ENCODE measurements at regions not wholly inside any gene's neighbourhood (a gene's known extent, or its start where the extent isn't known, plus 50 kb on each side); places are given as distances from the start of the nearest gene placed in this dataset.
"Not testable (repeated sequence)": the region's sequence is repeated elsewhere in the genome, so short reads cannot be mapped to it uniquely, and the experiment has no call there.

DNA sequence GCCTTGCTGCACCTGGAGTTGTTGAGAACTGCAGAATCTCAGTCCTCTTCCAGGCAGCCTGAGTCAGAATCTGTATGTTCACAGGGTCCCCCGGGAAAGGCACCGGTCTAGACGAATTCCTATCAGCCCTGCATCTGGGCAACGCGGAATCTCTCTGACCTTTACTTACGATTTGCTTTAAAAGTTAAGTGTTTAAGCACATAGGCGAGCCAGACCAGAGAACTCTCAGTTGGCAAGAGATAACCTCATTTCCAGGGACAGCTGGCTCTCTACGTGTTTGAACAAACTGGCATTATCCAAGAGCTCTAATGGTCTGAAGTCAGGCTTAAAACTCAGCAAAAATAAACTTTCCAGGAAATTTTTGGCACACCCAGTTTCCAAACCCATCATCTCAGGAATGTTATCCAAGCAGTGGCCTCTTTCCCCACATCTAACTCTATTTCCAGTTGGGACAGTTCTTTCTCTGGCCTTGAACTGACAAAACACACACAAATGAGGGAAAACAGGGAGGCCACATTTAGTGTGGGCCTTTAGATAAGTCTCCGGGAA is 53.4 kb downstream of the HES1 start:
- no peak for DNase-seq

DNA sequence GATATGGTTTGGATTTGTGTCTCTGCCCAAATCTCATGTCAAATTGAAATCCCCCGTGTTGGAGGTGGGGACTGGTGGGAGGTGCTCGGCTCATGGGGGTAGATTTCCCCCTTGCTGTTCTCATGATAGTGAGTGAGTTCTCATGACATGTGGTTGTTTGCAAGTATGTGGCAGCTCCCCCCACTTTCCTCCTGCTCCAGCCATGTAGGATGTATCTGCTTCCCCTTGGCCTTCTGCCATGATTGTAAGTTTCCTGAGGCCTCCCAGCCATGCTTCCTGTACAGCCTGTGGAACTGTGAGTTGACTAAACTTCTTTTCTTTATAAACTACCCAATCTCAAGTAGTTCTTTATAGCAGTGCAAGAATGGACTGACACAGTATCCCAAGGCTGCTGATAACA is 55.9 kb downstream of the HES1 start:
- DNase-seq: not testable (repeated sequence)

DNA sequence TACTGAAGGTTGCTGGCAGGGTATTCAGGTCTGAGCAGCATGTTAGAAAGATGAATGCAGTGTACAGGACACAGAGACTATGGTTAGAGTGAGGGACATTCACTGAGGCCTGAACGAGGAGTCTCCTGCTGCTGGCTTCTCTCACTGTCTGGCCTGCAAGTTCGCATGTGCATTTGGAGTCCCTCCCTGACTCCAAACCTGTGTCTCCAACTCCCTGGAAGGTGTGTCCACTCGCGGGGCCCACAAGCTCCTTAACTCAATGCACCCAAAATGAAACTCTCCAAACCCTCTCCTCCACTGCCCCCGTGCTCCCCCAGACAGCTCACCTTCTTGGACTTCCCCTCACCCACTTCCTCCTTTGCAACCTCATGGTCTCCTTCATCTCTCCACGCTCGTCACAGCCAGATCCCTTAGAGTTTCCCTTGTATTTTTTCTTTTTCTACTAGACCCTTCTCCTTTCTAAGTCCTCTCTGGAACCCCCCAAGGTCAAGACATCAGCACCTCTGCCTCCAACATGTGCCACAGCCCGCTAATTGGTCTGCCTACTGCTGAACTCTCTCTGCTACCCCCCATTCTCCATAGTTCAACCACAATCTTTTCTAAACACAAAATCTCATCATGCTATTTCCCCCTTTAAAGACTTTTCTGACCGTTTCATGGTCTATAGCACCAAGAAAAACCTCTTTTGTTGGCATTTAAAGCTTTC is 58.3 kb downstream of the HES1 start:
- no peak for DNase-seq

DNA sequence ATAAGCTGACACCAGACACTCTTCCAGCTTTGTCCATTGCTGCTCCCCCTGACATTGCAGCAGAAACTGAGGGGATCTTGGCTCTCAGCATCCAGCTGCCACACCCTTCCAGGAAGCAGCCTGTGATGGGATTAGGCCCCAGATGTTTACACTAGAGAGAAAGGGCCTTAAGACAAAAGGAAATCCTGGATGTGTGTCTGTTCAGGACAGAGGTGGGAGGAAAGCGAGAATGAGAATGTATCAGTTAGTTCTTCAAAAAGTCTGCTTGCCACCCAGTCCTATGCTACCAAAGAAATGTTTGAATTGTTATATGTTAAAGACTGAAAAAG is 58.8 kb downstream of the HES1 start:
- DNase-seq: no peak

DNA sequence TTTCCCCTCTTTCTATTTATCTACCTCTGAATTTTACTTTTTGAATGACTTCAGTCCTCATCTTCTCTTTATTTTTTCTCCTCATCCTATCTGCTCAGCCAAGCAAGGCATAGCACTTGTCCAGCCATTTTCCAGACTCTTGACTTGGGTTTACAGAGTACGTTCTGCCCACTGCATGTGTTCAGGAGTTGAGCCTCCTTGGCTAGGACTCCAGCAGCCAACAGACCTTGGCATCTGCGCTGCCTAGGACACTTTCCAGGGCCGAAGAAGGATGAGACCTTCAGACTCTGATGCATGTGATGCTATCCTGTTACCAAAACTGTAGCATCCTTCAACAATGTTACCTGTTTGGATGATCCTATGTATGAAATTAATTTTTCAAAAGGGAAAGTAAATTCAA is 59.7 kb downstream of the HES1 start:
- DNase-seq: no peak

DNA sequence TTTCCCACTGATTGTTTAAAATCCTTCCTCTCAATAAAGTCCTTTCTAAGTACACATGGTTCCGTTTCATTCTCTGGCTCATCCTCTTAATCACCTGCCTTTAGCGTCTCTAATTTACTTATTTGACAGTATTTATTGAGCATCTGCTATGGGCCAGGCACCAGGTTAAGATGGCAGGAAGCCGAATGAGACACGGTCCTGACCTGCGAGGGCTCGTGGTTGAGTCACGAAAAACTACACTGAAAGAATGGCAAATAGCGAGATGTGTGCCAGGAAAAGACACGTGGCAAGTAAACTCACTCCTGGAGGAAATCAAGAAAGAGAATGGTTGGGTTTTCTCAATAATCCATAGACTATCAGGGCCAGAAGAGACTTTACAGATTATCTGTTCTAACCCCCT is 60.9 kb downstream of the HES1 start:
- DNase-seq: no peak

DNA sequence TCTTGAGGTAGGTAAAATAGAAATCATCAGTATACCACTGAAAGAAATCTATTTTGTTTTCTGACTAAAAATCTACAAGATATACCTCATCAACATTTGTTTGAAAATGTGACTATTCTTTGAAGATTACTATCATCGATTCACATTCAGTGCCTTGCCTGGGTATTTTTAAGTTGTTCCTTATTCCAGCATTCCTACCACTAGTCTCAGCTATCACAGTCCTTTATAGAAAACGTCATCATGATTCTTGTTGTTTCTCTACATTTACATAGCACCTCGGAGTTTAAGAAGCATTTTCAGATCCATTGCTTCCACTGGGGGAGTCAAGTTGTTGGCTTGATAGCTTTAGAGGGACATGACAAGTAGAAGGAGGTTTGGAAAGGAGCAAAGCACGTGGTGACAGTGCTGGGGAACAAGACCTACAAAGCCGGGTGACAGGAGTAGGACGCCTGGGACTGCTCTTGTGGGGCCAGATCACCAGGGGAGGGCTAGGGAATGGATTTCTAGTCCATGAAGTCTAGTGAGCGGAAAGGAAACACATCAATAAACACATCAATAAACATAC is 61.5 kb downstream of the HES1 start:
- DNase-seq: no peak

DNA sequence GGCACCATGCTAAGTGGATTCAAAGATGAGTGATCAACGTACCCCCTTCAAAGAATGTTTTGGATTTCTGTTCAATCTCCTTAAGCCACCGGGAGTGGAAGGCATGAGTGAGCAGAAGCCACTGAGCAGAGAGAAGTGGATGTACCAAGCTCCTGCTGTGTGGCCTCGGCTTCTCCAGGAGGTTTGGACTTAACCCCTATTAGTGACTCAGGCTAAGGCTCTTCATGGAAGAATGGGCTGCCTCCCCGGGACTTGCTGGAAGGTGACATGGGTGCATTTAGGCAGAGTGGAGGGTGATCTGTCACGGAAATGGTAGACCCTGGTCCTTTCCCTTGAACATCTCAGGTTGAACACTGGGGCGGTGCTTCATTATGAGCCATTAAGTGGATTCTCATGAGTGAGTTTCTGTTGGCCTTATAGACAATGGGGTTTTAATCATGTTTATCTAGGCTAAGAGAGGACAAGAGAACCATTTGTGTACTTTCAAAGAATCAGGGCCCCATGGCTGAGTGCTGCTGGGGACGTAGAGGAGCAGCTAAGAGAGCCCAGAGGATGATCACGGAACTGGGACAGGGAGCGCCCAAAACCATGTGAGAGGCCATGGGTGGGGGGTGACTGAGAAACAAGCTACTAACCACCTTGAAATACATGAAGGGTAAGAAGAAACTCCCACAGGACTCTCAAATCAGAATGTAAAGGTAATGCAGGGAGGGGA is 62.2 kb downstream of the HES1 start:
- peak; percentile 48 for DNase-seq

DNA sequence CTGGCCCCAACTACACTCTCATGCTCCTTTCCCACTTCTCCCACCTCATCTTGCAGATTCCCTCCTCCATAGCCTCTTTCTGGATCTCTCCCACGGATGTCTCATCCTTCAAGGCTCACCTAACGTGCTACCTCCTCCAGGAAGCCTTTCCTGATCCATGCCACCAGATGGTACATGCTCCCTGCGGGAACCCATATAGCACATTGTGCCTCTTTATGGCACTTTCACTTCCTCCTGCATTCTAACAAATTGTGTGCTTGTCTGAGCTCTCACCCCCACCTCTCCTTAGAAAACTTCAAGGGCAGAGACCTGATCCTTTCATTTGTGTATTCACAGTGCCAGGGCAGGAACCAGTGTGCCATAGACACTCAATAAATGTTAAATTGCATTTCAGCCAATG is 63.0 kb downstream of the HES1 start:
- no peak for DNase-seq

DNA sequence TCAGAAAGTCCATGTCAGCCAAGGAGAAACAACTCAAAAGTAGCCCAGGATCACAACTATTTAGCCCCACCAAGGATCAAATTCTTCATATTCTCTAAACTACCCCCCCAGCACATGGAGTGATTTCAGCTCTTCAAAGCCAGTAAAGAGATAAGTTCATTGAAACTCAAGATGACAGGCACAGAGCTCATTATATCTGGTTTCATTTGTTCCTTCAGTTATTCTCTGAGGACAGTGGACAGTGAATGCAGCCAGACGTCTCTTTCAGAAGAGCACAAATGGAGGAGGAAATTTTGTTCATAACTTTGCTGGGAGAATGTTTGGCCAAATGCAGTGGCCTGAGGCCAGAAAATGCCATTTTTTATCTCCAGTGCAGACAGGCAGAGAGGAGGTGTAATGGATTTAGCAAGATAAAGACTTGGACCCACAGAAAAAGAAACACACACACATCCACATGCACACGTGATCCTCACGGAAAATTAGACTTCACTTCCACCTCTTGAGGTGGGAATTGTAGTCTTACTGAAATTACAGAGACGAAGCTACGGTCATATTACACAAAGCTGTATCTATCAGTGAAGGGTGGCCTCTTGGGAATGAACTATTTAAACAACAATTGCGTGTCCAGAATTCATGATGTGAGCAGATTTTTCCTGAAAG is 64.6 kb downstream of the HES1 start:
- no peak for DNase-seq

DNA sequence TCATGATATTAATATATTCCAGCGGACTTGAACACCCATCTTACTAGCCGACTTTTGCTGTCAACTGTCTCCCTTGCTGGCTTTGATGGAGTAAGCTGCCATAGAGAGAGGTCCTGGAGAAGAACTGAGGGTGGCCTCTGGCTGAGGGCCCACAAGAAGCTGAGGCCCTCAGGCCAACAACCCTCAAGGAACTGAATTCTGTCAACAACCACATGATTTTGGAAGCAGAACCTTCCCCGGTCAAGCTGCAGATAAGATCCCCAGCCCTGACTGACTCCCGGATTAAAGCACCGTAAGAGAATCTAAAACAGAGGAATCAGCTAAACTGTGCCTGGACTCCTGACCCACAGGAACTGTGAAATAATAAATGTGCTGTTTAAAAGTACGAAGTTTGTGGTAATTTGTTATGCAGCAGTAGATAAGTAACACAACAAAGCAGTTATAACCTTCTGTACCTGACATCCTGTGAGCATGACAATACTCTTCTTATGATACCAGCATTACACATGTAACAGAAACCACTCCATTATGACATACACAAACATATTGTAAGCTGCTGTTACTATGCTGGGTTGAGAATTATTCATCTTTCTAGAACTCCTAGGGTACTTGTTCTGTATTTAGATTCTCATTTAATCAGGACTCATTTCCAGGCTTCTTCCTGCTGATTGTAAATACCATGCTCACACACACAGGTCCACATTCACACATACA is 66.2 kb downstream of the HES1 start:
- no peak for DNase-seq

DNA sequence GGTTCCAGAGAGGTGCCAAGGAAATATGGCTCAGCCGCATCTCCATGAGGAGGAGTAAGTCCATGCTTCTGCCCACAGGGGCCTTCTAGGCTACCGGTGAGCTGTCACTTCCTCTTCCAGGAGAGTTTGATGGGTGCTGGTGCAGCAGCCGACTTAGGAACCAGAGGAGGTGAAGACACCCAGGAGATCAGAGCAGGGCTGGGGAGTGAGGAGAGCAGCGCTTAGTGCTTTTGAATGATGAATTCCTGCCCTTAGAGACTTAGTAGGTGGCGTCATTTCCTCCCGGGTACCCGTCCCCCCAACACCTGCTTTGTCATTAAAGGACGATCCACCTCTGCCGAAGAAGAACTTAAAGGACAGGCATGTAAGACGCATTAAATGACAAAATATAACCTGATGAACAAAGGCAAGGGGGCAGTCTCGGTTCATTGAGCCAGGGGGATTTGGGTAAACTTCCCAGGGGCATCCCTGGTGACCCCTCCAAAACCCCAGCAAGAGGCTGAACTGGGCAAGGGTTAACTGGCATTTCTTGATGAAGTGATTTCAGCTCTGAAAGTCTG is 67.6 kb downstream of the HES1 start:
- no peak for DNase-seq

DNA sequence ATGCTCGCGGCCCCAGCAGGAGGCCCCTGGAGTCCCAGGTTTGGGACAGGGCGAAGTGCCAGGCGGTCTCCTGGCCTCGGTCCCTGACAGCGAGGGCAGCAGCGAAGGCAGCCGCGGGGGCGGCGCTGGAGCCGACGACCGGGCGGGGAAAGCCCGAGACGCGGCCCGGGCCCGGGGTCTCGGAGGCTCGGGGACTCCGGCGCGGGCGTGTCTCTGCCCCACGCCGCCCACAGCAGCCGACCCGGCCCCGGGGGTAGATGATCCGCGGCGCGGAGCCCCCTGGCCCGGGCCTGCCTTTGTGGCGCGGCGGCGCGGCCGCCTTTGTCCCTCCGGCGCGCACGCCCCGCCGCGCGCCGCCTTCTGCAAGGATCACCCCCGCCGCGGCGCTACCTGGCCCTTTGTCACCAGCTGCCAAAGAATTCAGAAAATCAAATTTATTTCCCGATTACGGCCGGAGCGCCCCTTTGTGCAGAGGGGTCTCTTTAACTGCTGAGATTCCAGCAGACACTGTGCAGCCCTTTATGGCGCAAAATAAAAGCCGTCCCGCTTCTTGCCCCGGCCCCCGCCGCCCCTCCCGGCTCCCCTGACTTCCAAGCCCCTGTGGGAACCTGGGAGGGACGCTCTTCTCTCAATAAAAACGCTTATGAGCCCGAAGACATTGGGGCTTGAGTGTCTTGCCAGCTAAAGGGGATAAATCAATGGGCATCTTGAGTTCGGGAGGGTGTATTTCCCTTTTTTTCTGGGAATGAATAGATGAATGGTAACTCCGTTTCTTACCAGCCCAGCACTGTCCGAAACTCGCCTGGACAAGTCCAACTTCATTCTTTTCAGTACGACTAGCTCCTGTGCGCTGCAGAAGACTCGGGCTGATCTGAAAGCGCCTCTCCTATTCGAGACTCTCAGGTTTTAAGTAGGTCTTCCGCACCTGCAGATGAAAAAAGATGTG is 68.4 kb downstream of the HES1 start:
- DNase-seq: no peak

DNA sequence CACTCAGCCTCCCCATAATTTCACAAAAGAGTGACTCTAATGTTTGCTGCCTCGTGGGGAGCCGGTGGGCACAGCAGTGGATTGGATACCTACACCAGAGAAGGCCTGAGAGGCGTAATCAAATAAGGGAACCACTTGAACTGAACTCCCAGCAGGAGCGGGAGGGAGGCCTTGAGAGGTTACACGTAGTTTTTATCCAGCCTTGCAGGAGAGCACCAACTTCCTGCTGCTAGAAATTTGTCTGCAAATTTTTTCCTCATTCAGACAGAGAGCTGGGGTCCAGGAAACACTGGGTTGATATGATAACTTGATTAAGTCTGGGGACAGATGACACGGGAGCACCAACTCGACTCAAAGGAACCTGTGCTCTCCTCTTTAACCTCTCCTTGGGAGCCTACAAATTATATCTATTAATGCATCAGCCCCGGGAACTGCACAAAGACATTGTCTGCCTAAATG is 69.8 kb downstream of the HES1 start:
- peak; percentile 79 for DNase-seq

DNA sequence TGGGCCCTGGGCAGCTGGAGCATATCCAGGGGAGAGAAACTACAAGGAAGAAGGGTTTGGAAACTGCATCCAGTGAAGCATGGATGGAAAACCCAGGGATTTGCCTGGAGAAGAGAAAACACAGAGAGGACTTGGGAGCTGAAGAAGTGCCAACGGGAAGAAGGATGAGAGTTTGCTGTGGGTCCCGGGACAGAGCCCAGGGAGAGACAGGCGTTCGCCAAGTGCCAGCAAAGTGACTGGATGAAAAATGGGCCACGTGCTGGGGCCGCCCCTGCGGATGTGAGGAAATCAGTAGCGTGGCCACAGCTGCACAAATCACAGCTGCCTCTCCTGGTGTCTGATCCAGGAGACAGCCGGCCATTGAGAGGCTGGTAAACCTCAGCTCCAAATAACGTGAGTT is 70.4 kb downstream of the HES1 start:
- no peak for DNase-seq

DNA sequence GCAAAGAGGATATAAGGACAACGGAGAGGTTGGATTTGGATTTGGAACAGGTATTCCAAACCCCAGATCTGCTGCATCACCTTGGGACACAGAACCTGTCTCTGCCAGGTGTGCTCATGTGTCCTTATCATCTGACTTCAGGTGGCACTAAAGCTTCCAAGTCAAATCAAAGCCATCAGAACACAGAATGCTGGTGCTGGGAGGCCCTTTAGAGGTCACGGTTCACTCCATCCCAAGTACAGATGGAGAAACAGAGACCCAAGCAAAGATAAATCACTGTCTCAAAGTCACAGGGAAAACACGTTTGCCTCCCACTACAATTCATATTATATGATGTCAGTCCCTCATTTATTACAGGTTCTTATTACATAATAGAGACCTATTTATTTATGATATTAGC is 72.8 kb downstream of the HES1 start:
- no peak for DNase-seq

DNA sequence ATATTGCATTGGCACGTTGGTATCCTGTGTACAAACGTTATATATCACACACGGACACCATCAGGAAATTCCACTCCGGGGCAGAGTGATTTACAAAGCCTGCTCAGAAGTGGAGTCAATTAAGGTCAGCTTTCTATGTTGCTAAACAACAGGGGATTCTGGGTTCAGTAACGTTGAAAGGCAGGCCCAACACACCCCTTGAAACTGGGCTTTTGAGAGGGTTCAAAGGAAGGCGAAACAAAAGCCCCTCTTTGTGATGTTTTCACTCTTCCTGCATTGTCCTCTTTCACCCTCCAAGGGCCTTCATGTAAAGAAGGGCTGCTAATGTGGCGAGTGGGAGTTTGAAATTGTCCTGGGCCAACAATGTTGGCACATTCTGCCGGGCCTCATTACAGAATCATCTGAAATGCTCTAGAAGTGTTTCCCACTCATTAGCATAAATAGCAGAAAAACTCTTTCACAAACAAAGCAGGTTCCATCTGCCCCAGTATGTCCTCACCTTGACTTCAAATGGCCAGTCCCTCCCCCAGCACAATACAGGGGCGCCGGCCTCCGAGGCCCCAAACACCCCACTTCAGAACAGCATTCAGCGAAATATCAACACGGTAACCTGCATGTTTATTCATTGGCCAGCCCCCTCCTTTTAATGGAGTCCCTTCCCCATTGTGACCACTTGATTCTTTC is 76.4 kb downstream of the HES1 start:
- DNase-seq: peak; percentile 48

DNA sequence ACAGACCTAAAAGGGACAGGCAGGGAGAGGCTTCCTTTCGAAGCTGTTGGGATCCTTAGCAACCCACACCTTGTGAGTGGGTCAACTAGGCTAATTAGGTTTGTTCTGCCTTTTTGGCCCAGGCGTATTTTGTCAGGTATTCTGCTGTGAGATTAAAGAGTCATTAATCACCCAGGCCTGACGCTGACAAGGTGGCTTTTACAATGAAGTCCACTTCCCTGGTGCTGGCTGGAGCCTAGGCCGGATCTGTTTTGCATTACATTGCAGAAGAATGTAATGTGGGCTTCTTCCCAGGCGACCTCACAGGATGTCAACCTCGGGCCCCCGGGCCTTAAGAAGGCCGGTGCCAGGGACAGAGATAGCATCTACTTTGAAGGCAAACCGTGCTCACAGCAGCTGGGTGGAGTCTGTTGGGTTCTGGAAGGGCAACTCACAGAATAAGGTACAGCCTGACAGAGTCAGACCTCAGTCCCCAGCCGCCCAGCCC is 76.9 kb downstream of the HES1 start:
- peak; percentile 32 for DNase-seq

DNA sequence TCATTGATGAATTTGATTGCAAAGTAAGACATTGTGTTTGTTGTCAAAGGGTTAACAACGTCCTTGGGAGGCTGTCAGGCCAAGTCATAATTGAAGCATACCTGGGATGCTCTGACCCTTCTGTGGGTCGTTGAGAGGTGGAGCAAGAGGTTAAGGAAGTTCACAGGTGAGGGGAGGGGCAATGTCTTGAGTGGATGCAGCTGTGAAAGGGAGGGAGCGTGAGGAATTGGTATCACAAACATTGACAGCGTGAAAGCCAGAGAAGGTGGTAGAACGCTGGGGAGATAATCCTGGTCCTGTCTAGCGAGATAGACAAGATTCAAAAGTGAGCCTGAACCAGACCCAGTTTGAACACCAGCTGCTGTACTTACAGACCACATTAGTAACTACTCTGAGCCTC is 79.4 kb downstream of the HES1 start:
- DNase-seq: no peak

DNA sequence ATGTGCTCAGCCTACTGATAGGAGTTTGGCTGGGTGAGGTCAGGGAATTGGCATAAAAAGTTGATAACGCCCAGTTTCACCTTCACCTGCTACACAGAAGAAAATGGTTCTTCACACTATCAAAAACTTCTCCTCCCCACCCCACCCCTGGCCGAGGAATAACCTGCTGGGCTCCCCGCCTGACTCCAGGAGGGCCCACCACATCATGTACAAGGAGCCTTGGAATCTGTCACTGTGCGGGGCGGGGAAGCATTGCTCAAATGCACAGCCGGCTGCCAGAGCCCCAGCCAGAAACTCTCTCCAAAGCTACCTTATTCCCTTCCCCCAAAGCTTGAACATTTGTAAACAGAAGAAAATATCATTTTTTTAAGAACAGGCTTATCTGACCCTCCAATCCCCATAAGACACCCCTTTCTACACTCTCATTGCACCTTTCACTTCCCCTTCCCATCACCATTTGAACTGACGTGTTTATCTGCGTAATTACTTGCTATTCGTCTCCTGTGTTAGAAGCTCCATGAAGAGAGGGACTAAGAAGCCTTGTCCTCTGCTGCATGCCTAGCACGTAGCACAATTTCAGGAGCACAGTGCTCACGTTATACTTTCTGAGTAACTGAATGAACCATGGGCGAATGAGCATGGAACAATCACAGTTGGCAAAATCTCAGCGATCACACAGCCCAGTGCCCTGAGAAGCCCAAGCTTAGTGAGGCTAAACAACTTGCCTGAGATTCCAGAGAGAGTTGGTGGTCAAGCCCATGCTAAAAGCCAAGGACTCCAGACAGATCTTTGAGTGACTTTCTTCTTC is 82.9 kb downstream of the HES1 start:
- DNase-seq: no peak
